ENCODE measurements at regions not wholly inside any gene's neighbourhood (a gene's known extent, or its start where the extent isn't known, plus 50 kb on each side); places are given as distances from the start of the nearest gene placed in this dataset.

DNA sequence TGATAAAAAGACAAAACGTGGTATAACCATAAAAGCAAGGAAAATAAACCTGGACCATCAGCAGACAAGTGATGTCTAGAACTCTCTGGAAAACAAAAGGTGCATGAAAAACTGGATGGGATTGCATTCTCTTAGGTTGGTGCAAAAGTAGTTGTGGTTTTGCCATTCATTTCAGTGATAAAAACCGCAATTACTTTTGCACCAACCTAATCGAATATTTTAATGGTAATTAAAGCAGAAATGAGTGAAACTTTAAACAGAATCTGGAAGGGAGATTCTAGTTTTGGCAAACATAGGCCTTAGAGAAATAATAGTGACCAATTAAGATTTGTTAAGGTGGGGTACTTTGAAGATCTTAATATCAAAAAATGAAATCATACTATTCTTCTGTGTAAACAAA lies 800.8 kb upstream of the GYPC start:
- TF ChIP-seq, protein P1, sequence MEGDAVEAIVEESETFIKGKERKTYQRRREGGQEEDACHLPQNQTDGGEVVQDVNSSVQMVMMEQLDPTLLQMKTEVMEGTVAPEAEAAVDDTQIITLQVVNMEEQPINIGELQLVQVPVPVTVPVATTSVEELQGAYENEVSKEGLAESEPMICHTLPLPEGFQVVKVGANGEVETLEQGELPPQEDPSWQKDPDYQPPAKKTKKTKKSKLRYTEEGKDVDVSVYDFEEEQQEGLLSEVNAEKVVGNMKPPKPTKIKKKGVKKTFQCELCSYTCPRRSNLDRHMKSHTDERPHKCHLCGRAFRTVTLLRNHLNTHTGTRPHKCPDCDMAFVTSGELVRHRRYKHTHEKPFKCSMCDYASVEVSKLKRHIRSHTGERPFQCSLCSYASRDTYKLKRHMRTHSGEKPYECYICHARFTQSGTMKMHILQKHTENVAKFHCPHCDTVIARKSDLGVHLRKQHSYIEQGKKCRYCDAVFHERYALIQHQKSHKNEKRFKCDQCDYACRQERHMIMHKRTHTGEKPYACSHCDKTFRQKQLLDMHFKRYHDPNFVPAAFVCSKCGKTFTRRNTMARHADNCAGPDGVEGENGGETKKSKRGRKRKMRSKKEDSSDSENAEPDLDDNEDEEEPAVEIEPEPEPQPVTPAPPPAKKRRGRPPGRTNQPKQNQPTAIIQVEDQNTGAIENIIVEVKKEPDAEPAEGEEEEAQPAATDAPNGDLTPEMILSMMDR (IDR thresholded peaks at IDR 0.05; ENCODE audit: low read depth, low read length, missing control alignments), result no peak
- H3K4me3 ChIP-seq (ENCODE audit: low read depth, low read length), result no peak overlapping the region
- DNase-seq (ENCODE audit: low read depth), result no peak

GRCh38 chr2:125857971-125858794 lies 797.8 kb upstream of the GYPC start:
- TF ChIP-seq, protein P1 (IDR thresholded peaks at IDR 0.05; ENCODE audit: low read depth, low read length, missing control alignments), result no peak
- no peak for DNase-seq (ENCODE audit: low read depth)
- H3K4me3 ChIP-seq (ENCODE audit: low read depth, low read length), result no peak overlapping the region

- TF ChIP-seq, protein P1 (IDR thresholded peaks at IDR 0.05; ENCODE audit: low read depth, low read length, missing control alignments), result no peak
- H3K4me3 ChIP-seq (ENCODE audit: low read depth, low read length), result no peak overlapping the region
- DNase-seq (ENCODE audit: low read depth), result no peak
Measured at GRCh38 chr2:125861461-125861860, 794.5 kb upstream of the GYPC start.

- TF ChIP-seq, protein P1 (IDR thresholded peaks at IDR 0.05; ENCODE audit: low read depth, low read length, missing control alignments), result no peak
- no peak overlapping the region for H3K4me3 ChIP-seq (ENCODE audit: low read depth, low read length)
- no peak for DNase-seq (ENCODE audit: low read depth)
Measured at GRCh38 chr2:125867908-125868307, 788.0 kb upstream of the GYPC start.

- no peak for DNase-seq (ENCODE audit: low read depth)
- TF ChIP-seq, protein P1 (IDR thresholded peaks at IDR 0.05; ENCODE audit: low read depth, low read length, missing control alignments), result no peak
- H3K4me3 ChIP-seq (ENCODE audit: low read depth, low read length), result no peak overlapping the region
Measured at GRCh38 chr2:125870264-125870663, 785.7 kb upstream of the GYPC start.

DNA sequence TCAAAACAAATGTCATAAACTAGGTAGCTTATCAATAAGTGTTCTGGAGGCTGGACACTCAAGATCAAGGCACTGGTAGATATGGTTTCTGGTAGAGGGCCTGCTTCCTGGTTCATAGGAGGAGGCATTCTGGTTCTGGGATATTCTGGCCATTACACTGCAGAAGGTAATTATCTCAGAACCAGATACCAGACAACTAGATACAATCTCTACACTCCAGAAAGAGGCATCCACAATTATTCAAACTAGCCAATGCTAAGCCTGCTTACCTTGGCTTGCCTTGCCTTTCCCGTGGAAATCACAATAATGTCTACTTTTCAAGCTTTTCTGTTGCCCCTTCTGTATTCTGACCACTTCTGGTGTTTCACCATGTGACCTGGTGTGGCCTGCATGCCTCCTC lies 785.2 kb upstream of the GYPC start:
- TF ChIP-seq, protein P1 (IDR thresholded peaks at IDR 0.05; ENCODE audit: low read depth, low read length, missing control alignments), result no peak
- no peak for DNase-seq (ENCODE audit: low read depth)
- H3K4me3 ChIP-seq (ENCODE audit: low read depth, low read length), result no peak overlapping the region

DNA sequence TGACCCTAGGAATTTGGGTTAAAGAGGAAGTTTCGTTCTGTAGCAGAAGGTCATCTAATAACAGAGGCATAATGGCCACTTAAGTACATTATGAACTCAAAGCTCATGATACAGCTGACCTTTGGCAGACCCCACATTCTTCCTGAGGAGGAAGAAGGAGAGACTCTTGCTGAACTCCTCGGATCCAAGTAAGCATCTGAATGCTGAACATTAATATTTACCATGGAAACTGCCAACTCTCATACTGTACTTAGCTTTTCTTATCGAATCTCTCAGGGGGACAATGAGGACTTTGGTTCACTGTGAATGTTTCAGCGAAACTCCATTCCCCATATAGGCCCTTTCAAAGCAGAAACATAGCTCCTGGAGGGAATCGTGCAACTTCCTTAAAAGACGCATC lies 781.4 kb upstream of the GYPC start:
- no peak overlapping the region for H3K4me3 ChIP-seq (ENCODE audit: low read depth, low read length)
- TF ChIP-seq, protein P1 (IDR thresholded peaks at IDR 0.05; ENCODE audit: low read depth, low read length, missing control alignments), result no peak
- no peak for DNase-seq (ENCODE audit: low read depth)
